Activated CD4-positive, alpha-beta memory T cell treated with anti-CD3 and anti-CD28 coated beads for 36 hours (primary cell): ENCODE measurements at regions not wholly inside any gene's neighbourhood (a gene's known extent, or its start where the extent isn't known, plus 50 kb on each side); places are given as distances from the start of the nearest gene placed in this dataset.
"Not testable (repeated sequence)": the region's sequence is repeated elsewhere in the genome, so short reads cannot be mapped to it uniquely, and the experiment has no call there.

ENCODE experiments used
- CTCF ChIA-PET: fragments of 350-600 bp; sonication (Branson Sonifier 250); formaldehyde crosslinking; loops from one replicate; lab custom pipeline; 2021; ENCODE audit warnings: antibody characterized with exemption, inconsistent platforms; lab: Charles Lee
- POLR2A ChIA-PET: fragments of 350-600 bp; sonication (Branson Sonifier 250); formaldehyde crosslinking; loops from one replicate; lab custom pipeline; 2021; ENCODE audit warnings: antibody characterized with exemption; lab: Charles Lee
- DNase-seq: peaks from one replicate; pipeline ENCODE4 v3.0.0-alpha.2; 2020
- H3K27ac Mint-ChIP-seq: one replicate; pipeline ENCODE4 v1.8.0; 2021; ENCODE audit warnings: mixed read lengths
- H3K27me3 Mint-ChIP-seq: one replicate; pipeline ENCODE4 v1.8.0; 2021; ENCODE audit warnings: mixed read lengths
- H3K36me3 Mint-ChIP-seq: one replicate; pipeline ENCODE4 v1.8.0; 2021; ENCODE audit warnings: mixed read lengths
- H3K4me1 Mint-ChIP-seq: one replicate; pipeline ENCODE4 v1.8.0; 2021; ENCODE audit warnings: low read depth, mixed read lengths
- H3K4me3 Mint-ChIP-seq: one replicate; pipeline ENCODE4 v1.8.0; 2021; ENCODE audit warnings: mild to moderate bottlenecking, mixed read lengths
- H3K9me3 Mint-ChIP-seq: one replicate; pipeline ENCODE4 v1.8.0; 2021; ENCODE audit warnings: mixed read lengths
- intact Hi-C: fragments of 100-400 bp; cut with micrococcal nuclease; formaldehyde crosslinking; loops from one replicate; pipeline ENCODE4 v1.15.1; 2023

DNA sequence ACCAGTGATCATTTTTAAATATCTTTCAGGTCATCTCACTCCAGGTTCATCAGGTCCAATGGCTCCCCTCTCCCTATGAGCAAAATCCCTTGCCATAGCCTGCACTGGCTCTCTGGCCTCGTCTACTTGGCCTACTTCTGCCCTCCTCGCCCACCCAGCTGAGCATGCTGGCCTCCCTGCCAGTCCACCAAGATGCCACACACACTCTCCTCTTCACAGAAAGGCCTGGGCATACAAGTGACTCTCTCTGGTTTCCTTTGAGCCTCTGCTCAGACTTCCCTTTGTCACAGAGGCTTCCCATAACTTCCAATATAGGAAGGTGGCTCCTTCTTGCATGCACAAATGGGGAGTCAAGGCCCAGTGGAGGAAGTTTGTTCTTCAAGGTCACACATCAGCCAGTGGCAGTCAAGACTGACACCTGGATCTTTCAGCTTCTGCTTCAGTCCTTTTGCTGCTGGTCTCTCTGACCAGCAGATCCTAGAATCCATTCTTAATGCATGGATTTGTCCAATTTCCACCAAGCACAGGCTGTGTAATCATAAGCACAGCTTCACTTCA lies 223.2 kb upstream of the HES1 start:
- POLR2A ChIA-PET, result no interaction called here
- Mint-ChIP-seq H3K27ac (no peak overlapping the region), H3K36me3 (peaks cover 4% of the 10 kb centered on the region), H3K9me3 (peaks cover 11% of the 10 kb centered on the region), H3K27me3 (no peaks in the 10 kb centered on the region), H3K4me1 (peaks cover 21% of the 10 kb centered on the region), H3K4me3 (no peak overlapping the region)
- CTCF ChIA-PET, result no interaction called here
- intact Hi-C loops, result no loop called here
- no peak for DNase-seq

DNA sequence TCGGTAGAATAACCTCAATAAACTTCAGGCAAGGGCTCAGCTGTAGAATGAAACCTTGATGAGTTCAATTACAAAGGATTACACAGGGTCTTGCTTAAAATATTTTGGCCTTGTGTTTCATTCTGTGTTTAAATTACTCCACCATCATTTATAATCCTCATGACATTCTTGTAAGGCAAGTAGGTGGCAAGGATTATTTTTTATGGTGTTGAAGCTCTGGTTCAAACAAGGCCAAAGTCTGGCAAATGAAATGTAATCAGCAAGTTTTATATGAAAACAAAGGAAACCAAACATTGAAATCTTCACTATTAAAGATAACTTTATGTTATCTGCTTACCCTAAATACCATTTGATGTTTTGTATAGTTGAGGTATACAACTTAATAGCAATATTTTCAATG lies 221.3 kb upstream of the HES1 start:
- intact Hi-C loops, result no loop called here
- no peaks in the 10 kb centered on the region for H3K27me3 Mint-ChIP-seq
- H3K27ac Mint-ChIP-seq, result no peak overlapping the region
- no peak overlapping the region for H3K4me3 Mint-ChIP-seq
- H3K9me3 Mint-ChIP-seq, result no peaks in the 10 kb centered on the region
- ChIA-PET POLR2A (no interaction called here), CTCF (interaction anchor here (1.6 kb wide), 1 partner anchor 111 kb away, joined by 3 read pairs; no protein-coding TSS in a partner anchor)
- DNase-seq, result no peak
- no peaks in the 10 kb centered on the region for H3K36me3 Mint-ChIP-seq
- peaks cover 20% of the 10 kb centered on the region for H3K4me1 Mint-ChIP-seq

DNA sequence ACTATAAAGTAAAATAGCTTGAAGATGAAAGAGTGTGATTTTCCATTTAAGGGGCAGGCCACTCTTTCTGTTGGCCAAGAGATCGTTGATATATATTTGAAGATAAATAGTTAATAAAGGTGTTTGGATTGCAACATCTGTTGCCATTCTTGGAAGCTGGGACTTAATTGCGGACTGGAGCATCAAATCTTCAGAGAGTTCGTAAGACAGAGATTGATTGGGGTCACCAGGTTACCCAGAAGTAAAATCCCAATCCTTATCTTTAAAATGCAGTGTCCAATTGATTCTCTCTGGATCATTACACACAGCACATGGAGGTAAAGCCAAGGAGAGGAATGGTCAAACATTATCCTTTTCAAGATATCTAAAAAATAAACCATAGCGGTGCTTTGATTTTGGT lies 220.8 kb upstream of the HES1 start:
- POLR2A ChIA-PET, result no interaction called here
- Mint-ChIP-seq H3K27me3 (no peaks in the 10 kb centered on the region), H3K4me1 (peaks cover 16% of the 10 kb centered on the region), H3K4me3 (no peak overlapping the region), H3K9me3 (no peaks in the 10 kb centered on the region), H3K36me3 (no peaks in the 10 kb centered on the region), H3K27ac (no peak overlapping the region)
- no peak for DNase-seq
- intact Hi-C loops, result no loop called here
- CTCF ChIA-PET, result interaction anchor here (1.6 kb wide), 1 partner anchor 110 kb away, joined by 3 read pairs; no protein-coding TSS in a partner anchor

DNA sequence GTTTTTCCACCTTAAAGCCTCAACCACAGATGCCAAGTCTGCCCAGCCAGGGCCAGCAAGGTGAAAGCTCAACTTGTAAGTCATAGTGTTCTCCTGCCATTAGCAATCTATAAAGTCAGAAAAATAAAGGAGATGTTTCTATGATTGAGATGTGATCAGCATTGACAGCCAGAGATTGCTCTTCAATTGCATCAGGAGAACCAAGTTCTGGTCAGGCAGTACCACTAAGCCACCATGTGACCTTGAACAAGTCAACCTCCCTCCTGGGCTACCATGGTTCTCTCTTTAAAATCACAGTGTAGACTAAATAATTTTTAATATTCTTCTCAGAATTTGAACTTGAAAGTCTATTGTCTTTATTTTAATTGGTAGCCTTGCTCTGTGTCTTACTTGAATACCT lies 220.3 kb upstream of the HES1 start:
- Mint-ChIP-seq H3K4me1 (peaks cover 11% of the 10 kb centered on the region), H3K9me3 (no peaks in the 10 kb centered on the region), H3K27ac (no peak overlapping the region), H3K27me3 (no peaks in the 10 kb centered on the region), H3K36me3 (no peaks in the 10 kb centered on the region), H3K4me3 (no peak overlapping the region)
- ChIA-PET CTCF (interaction anchor here (1.6 kb wide), 1 partner anchor 110 kb away, joined by 3 read pairs; no protein-coding TSS in a partner anchor), POLR2A (no interaction called here)
- no peak for DNase-seq
- intact Hi-C loops, result no loop called here

DNA sequence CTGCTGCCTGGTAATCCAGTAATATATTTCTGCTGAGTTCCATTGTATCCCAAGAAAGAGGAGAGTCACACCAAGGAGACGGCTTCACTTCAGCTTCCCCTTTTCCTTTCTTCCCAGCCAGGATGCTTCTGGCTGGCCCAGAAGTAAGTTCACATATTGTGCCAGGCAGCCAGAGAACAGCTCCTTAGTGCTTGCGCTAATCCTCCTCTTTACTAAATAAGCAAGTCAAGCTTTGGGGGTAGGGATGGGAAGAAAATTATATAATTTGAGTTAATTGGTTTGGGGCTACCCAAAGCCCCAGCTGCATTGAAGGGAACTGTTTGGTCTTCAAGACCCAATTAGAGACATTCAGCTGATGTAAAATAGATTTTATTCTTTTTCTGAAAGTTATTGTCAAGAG lies 218.8 kb upstream of the HES1 start:
- ChIA-PET POLR2A (no interaction called here), CTCF (no interaction called here)
- Mint-ChIP-seq H3K4me3 (no peak overlapping the region), H3K9me3 (no peaks in the 10 kb centered on the region), H3K27ac (no peak overlapping the region), H3K27me3 (no peaks in the 10 kb centered on the region), H3K4me1 (no peaks in the 10 kb centered on the region), H3K36me3 (no peaks in the 10 kb centered on the region)
- intact Hi-C loops, result no loop called here
- no peak for DNase-seq

DNA sequence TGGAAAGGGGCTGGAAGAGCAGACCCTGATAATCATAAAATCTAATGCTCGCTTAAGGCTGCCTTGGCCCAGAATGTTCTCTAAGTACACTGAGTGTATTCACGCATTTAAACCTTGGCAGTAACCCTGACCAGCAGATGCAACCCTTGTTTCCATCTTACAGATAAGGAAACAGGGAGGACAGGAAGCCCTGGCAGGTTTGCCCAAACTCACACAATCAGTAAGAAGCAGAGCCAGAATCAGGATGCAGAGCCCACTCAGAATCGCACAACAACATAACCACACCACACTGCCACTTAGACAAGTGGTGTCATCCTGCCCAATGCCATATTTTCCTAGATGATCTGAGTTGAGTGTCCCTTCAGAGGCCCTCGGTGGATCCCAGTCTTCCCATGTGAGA lies 214.5 kb upstream of the HES1 start:
- Mint-ChIP-seq H3K9me3 (peaks cover 12% of the 10 kb centered on the region), H3K36me3 (no peaks in the 10 kb centered on the region), H3K27me3 (no peaks in the 10 kb centered on the region), H3K27ac (no peak overlapping the region), H3K4me1 (no peaks in the 10 kb centered on the region), H3K4me3 (no peak overlapping the region)
- intact Hi-C loops, result no loop called here
- no peak for DNase-seq
- ChIA-PET CTCF (no interaction called here), POLR2A (no interaction called here)

DNA sequence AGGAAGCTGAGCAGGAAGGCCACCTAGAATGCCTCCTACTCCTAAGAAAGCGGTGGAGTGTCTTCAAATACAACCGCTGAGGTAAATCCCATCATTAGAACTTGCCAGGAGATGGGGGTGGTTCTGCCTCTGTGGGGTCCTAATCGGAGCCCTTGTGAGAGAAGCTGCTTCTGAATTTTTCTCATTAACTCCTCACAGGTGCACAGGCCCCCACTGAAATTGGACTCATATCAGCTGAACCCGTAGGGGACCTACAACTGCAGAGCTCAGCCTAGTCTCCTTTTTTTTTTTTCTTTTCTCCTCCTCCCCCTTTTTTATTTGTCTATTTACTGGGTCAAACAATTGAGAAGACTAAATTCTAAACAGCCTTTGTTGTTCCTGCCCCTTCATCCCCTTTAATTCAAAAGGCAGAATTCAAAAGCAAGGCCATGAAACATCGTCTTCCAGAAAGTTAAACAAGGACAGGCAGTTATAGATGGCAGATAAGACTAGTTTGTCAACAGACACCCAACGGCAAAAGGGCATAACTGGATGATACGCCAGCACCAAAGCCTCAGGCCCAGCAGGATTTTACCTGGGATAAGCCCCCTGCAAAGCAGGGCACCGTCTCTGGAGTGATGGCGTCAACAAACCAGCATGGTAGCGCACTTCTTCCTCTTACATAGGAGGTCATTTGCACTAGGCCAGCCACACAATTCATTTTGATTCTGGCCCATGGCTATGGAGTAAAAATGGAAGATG lies 213.7 kb upstream of the HES1 start:
- Mint-ChIP-seq H3K27ac (no peak overlapping the region), H3K9me3 (peaks cover 12% of the 10 kb centered on the region), H3K4me3 (no peak overlapping the region), H3K27me3 (no peaks in the 10 kb centered on the region), H3K4me1 (no peaks in the 10 kb centered on the region), H3K36me3 (no peaks in the 10 kb centered on the region)
- CTCF ChIA-PET, result no interaction called here
- POLR2A ChIA-PET, result no interaction called here
- no peak for DNase-seq
- intact Hi-C loops, result no loop called here

DNA sequence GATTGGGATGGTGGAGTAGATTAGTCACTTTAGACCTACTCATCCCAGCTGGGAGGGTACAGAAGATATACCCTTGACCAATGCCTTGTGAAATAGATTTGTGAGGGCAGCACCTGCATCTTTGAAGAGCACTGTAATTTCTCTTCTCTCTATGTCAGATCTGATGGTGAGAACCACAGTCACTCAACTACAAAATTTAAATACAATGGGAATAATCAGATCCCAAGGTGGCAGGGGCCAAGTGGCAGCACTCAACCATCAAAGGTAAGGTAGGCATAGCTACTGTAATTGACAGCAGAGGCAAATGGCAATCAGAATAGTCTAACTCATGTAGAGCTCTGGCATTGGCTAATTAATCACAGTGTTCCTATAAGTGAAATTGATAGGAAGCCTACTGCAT lies 212.0 kb upstream of the HES1 start:
- CTCF ChIA-PET, H3K36me3 Mint-ChIP-seq, H3K4me3 Mint-ChIP-seq, intact Hi-C loops, H3K4me1 Mint-ChIP-seq, H3K27ac Mint-ChIP-seq, DNase-seq, POLR2A ChIA-PET, H3K27me3 Mint-ChIP-seq: not testable (repeated sequence)
- H3K9me3 Mint-ChIP-seq, result peaks cover 12% of the 10 kb centered on the region

DNA sequence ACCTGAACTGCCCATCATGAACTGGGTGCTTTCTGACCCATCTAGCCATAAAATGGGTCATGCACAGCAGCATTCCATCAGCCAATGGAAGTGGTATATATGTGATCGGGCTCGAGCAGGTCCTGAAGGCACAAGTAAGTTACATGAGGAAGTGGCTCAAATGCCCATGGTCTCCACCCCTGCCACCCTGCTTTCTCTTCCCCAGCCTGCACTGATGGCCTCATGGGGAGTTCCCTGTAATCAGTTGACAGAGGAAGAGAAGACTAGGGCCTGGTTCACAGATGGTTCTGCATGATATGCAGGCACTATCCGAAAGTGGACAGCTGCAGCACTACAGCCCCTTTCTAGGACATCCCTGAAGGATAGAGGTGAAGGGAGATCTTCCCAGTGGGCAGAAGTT lies 209.9 kb upstream of the HES1 start:
- H3K27ac Mint-ChIP-seq, POLR2A ChIA-PET, H3K4me1 Mint-ChIP-seq, H3K36me3 Mint-ChIP-seq, CTCF ChIA-PET, H3K4me3 Mint-ChIP-seq, DNase-seq, intact Hi-C loops, H3K27me3 Mint-ChIP-seq: not testable (repeated sequence)
- peaks cover 12% of the 10 kb centered on the region for H3K9me3 Mint-ChIP-seq

DNA sequence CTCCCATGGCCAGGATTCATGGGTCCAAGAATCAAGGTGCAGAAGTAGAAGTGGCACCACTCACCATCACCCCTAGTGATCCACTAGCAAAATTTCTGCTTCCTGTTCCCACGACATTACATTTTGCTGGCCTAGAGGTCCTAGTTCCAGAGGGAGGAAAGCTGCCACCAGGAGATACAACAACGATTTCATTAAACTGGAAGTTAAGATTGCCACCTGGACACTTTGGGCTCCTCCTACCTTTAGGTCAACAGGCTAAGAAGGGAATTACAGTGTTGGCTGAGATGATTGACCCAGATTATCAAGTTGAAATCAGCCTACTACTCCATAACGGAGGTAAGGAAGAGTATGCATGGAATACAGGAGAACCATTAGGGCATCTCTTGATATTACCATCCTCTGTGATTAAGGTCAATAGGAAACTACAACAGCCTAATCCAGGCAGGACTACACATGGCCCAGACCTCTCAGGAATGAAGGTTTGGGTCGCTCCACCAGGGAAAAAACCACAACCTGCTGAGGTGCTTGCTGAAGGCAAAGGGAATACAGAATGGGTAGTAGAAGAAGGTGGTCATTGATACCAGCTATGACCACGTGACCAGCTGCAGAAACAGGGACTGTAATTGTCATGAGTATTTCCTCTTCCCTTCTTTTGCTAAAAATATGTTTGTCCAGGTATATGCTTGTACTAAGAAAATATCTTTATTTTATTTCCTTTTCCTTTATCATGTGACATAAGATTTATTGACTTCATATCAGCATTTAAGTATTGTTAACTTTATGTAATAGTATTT lies 208.3 kb upstream of the HES1 start:
- intact Hi-C loops, POLR2A ChIA-PET, H3K4me1 Mint-ChIP-seq, DNase-seq, H3K27ac Mint-ChIP-seq, H3K36me3 Mint-ChIP-seq, H3K4me3 Mint-ChIP-seq, CTCF ChIA-PET: not testable (repeated sequence)
- Mint-ChIP-seq H3K9me3 (peaks cover 12% of the 10 kb centered on the region), H3K27me3 (peaks cover 11% of the 10 kb centered on the region)

DNA sequence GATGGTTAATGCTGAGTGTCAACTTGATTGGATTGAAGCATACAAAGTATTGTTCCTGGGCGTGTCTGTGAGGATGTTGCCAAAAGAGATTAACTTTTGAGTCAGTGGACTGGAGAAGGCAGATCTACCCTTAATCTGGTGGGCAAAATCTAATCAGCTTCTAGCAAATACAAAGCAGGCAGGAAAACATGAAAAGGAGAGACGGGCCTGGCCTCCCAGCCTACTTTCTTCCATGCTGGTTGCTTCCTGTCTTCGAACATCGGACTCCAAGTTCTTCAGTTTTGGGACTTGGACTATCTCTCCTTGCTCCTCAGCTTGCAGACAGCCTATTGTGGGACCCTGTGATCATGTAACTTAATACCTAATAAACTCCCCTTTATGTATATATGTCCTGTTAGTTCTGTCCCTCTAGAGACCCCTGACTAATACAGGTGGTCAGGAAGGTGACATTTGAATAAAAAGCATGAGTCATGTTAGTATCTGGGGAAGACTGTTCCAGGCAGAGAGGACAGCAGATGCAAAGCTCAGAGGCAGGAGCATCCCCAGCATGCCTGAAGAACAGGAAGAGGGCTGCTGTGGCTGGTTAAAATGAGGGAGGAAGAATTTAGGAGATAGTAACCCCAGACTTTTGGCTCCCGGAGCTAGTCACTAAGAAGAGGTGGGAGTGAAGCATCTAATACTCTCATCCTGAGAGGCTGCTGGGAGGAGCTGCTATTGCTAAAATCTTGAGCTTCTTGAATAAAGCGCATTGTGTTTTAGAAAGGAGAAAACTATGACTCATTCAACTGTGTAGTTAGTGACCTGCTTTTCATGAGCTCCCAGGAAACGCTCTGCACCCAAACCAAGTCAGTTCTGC lies 207.4 kb upstream of the HES1 start:
- Mint-ChIP-seq H3K27ac (no peak overlapping the region), H3K27me3 (peaks cover 11% of the 10 kb centered on the region), H3K9me3 (peaks cover 8% of the 10 kb centered on the region), H3K4me1 (peaks cover 2% of the 10 kb centered on the region), H3K4me3 (no peak overlapping the region), H3K36me3 (no peaks in the 10 kb centered on the region)
- POLR2A ChIA-PET, result no interaction called here
- CTCF ChIA-PET, result interaction anchor here (1.2 kb wide), 1 partner anchor 387 kb away, joined by 5 read pairs; no protein-coding TSS in a partner anchor
- no peak for DNase-seq
- intact Hi-C loops, result no loop called here

DNA sequence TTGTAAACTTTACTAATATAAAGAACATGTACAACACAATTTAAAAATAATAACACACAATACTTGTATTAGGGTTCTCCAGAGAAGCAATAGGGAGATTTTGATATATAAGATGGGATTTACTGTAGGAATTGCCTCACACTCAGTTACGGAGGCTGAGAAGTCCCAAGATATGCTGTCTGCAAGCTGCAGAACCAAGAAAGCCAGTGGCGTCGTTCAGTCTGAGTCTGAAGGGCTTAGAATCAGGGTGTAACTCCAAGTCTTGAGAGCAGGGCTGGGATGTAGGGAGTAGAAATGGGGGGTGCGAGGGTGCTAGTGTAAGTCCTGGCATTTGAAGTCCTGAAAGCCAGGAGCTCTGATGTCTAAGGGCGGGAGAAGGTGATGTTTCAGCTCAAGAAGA lies 206.6 kb upstream of the HES1 start:
- peaks cover 2% of the 10 kb centered on the region for H3K4me1 Mint-ChIP-seq
- peaks cover under 1% of the 10 kb centered on the region for H3K9me3 Mint-ChIP-seq
- no peak overlapping the region for H3K27ac Mint-ChIP-seq
- ChIA-PET CTCF (interaction anchor here (1.2 kb wide), 1 partner anchor 386 kb away, joined by 5 read pairs; no protein-coding TSS in a partner anchor), POLR2A (no interaction called here)
- intact Hi-C loops, result no loop called here
- no peak overlapping the region for H3K4me3 Mint-ChIP-seq
- no peak for DNase-seq
- H3K27me3 Mint-ChIP-seq, result peaks cover 11% of the 10 kb centered on the region
- no peaks in the 10 kb centered on the region for H3K36me3 Mint-ChIP-seq
